Fibroblast of skin of left quadriceps (primary cell): ENCODE measurements at regions not wholly inside any gene's neighbourhood (a gene's known extent, or its start where the extent isn't known, plus 50 kb on each side); places are given as distances from the start of the nearest gene placed in this dataset.
"Not testable (repeated sequence)": the region's sequence is repeated elsewhere in the genome, so short reads cannot be mapped to it uniquely, and the experiment has no call there.

Experiments
- DNase-seq, 2 experiments: peaks; one replicate each; pipeline ENCODE4 v3.0.0-alpha.2; 2013; ENCODE audit warnings: low read depth in 2 of 2

DNA sequence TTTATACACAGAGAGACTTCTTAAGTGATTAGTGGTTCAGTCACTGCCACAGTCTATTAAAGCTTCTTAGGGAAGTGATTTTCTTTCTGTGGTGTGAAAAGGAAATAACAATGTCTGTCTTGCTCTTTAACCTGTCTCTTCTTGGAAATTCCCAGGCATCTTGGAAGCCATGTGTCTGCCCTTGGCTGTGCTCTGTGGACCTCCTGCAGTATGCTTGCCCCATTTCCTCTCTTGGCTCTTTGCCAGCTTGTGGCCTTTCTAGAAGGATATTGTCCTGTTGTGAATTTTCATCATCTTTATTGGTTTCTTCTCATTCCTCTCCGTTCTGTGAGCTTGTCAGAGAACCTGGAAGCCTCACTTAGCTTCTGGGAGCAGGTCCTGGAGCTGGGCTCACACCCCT lies 338.4 kb upstream of the C2CD4B start:
- peak in 1 of 2 experiments; percentile 39 for DNase-seq

DNA sequence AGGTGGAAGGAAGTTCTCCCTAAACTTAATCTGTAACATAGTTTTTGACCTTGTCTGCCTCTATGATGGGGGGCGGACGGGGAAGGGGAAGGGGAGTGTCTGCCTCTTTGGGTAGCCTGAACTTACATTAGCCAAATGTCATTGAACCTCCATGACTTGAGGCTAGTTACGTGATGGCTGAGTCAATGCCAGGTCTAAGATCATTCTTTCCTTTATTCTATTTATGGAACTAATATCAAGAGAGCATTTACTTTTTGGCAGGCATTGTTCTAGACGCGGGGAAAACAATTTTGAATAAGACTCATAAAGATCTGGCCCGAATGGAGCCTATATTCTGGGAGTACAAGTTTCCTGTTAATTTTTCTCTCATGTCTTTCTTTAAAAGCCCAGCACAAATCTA lies 340.7 kb upstream of the C2CD4B start:
- no peak for DNase-seq

DNA sequence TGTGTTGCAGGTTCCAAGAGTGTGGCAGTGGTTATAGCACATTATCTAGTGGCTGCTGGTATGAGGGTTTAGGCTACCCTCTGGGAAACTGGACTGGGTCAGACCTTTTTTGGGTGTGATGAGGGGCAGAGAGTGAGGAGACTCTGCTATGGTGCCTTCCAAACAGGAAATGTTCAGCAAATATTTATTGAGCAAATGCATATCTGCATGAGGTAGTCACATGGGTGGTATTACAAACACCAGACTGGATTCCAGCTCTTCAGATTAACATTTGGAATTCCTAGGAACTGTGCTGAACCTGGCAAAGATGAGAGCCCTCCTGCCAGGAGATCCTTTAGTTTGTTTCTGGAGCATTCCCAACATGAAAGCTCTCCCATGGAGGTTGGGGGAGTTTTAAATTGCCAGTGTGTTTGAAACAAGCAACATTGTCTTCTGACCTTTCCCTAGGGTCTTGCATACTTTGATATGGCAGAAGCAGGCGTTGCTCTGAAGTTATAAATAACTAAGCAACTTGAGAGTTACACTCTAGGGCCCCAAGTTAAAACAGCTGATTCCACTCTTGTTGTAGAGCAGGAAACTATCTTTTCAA lies 341.2 kb upstream of the C2CD4B start:
- DNase-seq, result peak in 1 of 2 experiments; percentile 55

DNA sequence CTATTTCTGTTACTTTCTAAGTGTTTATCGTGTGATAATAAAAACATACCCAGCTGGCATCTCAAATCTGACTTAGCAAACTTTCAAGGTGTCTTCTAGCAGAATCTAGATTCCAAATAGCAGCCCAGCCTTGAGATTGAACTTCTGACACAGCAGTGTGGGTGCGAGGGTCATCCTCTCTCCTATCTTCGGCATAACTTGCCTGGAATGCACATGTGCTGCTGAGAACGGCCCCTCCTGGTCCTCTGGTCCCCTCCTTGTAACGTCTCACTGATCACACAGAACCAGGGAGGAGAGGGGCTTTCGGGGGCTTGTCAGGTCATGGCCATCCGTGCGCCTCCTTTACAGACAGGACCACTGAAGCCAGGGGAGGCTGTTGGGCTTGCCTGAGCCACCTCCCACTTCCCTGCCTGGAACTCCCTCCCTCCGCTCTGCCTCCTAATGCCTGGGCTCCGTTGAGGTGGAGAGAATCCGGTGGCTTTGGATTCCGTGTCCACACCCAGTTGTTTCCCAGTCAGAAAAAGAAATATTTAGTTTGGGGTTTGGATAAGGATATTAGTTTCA lies 344.4 kb upstream of the C2CD4B start:
- no peak for DNase-seq

DNA sequence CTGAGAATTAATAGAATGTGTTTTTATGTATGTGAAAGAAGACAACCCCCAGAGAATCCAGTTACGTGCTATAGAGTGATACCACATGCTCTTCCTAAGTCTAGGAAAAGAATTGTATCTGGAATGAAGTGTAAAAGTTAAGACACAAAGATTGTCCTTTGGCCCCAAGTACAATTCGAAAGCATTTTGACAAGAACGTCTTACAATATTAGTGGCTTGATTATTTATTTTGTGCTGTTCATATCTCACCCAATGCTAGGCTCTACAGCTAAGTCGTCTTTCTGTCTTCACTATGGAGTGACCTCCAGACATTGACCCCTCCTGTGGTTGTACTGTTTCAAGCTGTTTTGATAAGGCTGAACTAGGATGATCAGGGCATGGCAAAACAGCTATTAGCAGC lies 345.7 kb upstream of the C2CD4B start:
- DNase-seq, result no peak

DNA sequence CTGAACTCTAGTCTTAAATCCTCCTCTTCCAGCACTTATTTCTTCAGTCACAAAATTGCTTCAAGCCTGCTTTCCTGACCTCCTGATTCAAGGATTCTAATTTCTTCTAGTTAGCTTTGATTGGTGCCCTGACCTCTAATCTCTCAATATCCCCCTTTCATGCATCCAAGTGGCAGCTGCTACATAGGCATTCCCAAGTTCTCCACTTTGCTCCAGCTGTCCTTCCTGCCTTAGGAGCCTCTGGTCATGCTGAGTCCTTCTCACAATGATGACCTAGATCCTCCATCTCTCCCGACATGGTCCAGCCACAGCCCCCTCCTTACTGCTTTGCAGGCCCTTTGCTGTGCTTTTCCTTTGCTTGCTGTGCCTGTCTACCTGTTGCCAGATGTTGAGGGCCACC lies 347.8 kb upstream of the C2CD4B start:
- no peak for DNase-seq

DNA sequence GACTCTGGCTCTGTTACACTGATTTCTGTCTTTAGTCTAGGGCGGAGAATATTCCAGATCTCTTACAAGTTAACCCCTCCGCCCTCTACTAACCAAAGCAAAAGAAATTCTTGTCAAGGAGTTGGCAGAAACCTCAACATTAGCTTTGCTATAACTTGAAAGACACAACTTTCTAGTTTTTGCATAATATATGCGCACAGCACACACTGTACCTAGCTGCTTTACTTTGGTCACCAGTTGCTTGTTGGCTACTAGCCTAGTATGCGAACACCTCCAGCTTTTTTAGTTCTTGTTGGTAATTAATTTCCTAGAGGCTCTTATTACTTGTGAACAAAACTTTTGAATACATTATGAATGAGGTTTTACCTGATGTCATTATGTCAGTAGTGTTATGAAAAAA lies 348.8 kb upstream of the C2CD4B start:
- DNase-seq, result no peak

DNA sequence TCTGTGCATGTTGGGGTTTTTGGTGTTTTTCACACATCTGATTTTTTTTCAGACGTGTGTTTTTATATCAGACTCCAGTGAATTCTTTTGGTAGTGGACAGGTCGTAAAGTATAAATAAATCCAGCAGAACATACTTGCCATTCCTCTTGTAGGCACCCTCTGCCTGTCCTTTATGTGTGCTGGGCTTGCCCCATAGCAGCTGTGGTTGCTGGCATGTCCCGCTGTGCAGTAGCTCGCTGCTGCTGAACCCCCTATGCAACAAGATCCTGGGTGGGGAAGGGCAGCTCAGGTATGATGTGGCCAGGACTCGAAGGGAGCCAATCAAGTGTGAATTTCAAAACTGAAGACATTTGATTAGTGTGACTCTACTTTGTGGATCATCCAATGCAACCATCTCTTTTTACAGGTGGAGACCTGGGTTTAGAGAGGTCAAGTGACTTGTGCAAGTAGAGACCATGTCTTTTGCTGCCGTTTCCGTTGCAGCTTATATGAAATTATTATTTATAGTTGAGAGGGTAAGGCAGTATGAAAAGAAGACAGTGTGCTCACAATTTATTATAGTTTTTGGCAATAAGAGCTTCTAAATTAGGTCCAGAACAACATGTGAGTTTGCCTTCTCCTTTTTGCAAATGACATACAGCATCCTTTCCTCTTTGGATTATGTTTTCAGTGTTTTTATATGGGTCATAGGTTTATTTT lies 350.8 kb upstream of the C2CD4B start:
- DNase-seq, result no peak

DNA sequence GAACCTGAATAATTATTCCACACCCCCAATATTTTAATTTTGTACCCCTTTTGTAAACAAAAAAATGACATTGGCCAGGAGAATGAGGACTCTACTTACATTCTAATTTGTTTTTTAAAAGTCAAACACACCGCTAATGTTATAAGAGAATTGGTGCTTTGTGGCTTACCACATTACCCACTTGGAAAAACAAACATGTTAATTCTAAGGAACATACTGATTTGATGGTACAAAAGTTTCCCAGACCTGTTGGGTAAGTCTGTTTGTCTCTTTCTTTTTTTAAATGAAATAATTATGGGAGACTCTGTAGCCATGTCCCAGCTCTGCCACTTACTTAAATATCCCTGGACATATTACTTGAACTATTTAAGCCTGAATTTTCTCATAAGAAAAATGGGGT lies 352.5 kb upstream of the C2CD4B start:
- DNase-seq, result no peak

DNA sequence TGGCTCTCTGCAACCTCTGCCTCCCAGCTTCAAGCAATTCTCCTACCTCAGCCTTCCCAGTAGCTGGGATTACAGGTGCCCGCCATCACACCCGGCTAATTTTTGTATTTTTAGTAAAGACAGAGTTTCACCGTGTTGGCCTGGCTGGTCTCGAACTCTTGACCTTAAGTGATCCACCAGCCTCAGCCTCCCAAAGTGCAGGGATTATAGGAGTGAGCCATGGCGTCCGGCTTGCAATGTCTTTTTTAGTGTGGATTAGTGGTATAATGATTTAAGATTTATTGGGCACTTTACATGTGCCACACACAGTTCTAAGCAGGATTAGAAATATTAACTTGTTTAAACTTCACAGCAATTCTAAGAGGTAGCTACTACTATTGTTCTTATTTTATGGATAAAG lies 353.6 kb upstream of the C2CD4B start:
- not testable (repeated sequence) for DNase-seq

DNA sequence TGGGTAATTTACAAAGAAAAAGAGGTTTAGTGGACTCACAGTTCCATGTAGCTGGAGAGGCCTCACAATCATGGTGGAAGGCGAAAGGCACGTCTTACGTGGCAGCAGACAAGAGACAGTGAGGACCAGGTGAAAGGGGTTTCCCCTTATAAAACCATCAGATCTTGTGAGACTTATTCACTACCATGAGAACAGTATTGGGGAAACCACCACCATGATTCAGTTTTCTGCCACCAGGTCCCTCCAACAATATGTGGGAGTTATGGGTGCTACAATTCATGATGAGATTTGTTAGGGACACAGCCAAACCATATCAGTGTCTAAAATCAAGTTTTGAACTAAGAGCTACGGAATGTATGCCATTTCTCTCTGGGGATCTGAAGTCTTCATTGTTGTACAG lies 354.8 kb upstream of the C2CD4B start:
- no peak for DNase-seq

DNA sequence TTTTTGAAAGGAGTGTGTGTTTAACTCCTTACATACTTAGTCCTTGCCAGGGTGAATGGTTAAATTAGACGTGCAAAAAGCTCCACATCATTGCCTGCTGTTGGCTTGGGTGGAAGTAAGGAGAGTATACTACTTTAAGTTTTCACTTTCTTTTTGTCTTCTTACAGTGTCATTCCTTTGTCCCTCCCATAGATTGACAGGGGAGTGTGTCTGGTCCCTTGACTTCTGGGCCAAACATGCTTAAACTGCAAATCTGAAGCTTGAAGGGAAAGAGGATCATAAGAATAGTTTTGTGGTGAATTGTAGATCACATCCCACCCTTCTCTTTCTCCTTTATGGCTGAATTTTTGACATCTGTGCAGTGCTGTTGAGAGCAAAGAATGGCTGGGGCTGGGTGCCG lies 355.8 kb upstream of the C2CD4B start:
- no peak for DNase-seq

DNA sequence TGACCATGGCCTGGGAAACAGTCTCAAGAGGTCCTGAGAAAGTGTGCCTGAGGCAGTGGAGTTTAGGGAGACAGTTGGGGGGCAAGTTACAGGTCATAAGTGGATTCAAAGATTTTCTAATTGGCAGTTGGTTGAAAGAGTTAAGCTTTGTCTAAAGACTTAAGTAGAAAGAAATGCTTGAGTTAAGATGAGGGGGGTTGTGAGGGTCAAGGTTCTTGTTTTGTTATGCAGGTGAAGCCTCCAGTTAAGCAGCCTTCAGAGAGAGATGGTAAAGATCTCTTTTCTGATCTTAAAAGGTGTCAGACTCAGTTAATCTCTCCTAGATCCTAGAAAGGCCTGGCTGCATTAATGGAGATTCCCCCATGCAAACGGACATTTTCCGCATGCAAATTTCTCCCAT lies 356.3 kb upstream of the C2CD4B start:
- DNase-seq, result no peak

DNA sequence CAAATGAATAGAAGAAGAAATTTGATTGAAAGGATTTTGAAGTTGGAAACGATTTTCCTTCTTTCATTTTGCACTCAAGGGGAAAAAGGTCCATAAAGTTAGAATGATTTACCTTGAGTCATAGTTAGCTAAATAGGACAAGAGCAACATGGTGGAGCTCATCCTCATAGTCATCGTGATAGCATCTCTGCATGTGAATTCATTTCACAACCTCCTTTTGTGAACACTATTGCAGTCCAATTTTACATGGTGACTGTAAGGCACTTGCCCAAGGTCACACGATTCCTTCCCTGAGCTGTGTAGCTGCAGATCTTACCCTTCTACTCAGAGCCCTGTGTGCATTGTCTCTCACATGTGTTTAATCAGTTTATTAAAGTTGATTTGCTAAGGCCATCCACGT lies 359.8 kb upstream of the C2CD4B start:
- no peak for DNase-seq

DNA sequence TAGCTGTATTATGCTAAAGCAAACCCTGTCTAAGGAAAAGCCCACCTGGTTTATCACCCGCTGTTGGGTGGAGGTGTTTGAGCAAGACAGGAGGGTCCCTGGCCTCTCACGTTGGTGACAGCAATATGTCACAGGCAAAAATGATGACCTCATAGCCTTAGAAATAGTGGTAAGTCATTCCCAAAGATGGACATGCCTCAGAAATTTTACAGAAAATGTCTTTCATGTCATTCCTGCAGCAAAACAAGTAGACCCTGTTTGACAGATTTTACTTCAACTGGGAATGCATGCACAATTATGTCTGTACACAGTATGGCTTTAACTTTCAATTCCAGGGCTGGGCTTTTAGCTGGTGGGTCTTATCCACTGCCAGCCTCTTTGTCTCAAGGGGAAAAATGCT lies 362.3 kb upstream of the C2CD4B start:
- no peak for DNase-seq

DNA sequence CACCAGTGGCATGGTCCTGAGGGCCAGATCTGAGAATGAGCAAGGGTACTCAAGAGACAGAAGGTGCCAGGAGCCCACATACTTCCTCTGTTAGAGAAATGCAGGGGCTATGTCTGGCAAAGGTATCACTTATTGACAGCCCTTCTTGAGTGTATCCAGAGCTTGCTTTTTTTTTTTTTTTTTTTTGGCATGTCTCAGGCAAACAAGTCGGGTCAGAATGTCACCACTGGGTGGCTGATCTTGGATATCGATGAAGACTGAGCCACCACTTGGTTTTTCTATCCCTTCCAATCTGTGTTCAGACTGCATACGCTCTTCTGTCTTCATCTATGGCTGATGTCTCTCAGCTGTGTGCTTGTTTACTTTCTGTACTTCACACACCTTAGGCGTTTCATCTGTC lies 363.4 kb upstream of the C2CD4B start:
- DNase-seq, result no peak

DNA sequence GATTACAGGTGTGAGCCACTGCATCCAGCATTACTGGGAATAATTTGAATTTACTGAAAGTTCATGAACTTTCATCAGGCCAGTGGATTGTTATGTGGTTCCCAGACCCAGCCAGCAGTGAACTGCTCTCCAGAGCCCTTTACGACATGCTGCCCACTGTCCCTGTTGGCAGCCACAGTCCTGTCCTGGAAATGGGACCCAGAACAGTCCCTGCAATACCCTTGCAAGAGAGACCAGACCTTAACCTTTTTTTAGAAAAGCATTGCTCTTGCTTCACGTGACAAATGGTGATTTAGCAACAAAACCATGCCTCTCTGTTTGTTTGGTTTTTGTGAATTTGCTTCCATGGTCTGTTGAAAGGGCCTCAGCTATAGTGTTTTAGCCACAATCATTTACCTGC lies 367.3 kb upstream of the C2CD4B start:
- no peak for DNase-seq

DNA sequence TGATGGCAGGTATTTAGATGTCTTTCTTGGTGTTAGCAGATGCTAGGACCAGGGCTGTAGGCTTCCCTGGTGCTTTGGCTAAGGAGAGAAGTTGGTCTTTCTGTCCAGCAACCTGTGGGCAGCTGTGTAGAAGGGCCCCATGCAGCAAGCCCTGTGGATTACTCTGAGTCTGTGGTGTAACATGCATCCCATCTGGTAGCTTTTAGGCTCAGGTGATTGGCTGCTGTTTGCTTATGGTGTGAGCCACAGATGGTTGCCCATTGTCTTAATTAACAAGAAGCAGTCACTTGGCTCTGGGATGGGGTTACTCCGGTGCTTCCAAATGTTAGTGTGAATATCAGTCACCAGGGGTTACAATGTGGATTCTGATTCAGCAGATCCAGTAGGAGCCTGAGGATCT lies 368.6 kb upstream of the C2CD4B start:
- DNase-seq, result no peak

DNA sequence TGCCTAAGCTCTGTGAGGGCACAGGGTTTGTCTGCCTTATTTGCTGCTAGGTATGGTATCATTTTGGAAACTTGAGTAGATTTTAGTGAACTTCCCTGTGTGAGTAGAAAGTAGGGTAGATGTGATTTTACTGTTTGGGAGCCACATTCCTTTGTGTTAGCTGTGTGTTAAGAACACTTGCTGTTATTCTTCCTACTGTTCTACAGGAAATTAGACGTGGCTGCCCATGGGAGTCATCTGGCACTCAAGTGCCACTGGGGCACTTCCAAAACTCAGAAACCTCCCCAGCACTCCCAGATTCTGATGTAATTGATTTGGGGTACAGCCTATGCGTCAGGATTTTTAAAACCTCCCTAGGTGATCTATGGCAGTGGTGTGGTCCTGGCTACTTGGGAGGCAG lies 369.9 kb upstream of the C2CD4B start:
- no peak for DNase-seq

DNA sequence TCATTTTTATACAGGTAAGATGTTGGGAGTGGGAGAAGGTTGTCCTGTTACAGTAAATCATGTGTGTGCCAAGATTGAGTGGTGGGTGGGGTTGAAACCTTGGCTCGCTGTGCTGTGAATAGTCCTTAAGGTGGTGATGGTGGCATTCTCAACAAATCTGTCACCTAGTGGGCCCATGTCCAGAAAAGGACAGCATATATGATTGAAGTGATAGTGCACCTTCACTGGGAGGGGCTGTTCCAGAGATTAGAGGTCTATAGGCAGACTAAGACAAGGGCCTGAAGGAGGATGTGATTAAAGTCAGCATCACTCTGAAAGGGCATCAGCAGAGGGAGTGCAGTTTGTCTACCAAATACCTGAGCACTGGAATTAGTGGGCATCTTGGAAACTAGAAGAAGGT lies 374.2 kb upstream of the C2CD4B start:
- no peak for DNase-seq

DNA sequence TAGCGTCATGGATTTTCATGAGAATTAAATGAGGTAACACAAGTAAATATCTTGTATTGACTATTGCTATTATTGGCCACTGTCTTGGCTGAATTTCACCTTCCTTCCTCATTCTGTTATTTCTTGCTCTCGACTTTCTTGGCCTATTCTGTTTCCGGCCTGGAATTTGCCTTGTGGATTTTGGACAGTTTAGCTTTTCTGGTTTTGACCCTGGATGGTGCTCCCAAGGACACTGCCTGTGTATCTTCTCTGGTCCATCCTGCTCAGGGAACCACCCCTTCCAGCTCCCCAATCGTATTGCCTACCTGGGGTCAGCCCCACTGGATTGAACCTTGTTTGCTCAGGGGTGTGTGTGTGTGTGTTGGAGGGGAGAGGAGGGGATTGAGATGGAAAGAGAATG lies 376.2 kb upstream of the C2CD4B start:
- DNase-seq, result no peak

DNA sequence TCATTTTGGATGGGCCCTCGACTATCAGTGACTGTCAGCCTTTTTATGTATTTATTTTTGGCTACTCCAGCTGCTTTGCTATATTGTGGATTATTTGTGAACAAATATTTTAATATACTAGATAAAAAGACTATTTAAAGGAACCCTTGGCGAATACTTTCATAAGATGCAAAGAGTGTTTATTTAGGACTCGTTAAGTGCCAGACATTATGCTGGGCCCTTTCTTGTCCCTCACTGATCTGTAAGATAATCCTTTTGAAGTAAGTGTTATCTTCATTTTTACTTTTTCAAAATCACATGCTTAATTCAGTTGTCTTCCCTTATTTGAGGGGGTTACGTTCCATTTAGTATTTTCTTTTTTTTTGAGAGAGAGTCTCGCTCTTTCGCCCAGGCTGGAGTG lies 376.8 kb upstream of the C2CD4B start:
- DNase-seq, result no peak

DNA sequence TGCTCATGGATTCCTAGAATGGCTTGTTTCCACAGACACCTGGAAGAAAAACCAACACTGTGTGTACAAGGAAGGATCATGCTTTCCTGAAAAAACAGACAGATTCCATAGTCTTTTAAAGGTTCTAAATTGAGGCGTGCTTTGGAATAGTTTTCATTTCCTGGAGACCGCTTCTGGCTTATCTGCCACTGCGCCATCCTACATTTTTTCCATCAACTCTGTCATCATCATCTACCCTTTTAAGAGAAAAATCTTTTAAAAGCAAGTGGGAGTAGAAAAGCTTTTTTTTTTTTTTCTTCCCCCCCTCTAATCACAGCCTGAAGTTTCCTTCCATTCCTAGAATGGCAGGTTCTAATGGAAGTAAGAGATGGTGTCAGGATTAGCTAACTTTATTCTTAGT lies 379.4 kb upstream of the C2CD4B start:
- no peak for DNase-seq
